MG63 (cell line): ENCODE measurements at regions not wholly inside any gene's neighbourhood (a gene's known extent, or its start where the extent isn't known, plus 50 kb on each side); places are given as distances from the start of the nearest gene placed in this dataset.

Experiments used
- DNase-seq: peaks from one replicate; pipeline ENCODE4 v3.0.0-alpha.2; 2020
- H3K27me3 ChIP-seq: fragments of 250-450 bp; sonication (Bioruptor Pico); 2 replicates; pipeline ENCODE4 v1.5.1; 2020; ENCODE audit warnings: mild to moderate bottlenecking, moderate library complexity
- H3K36me3 ChIP-seq: fragments of 250-450 bp; sonication (Bioruptor Pico); 2 replicates; pipeline ENCODE4 v1.5.1; 2020; ENCODE audit warnings: mild to moderate bottlenecking, moderate library complexity
- H3K4me3 ChIP-seq: fragments of 250-450 bp; sonication (Bioruptor Pico); 2 replicates; pipeline ENCODE4 v1.5.1; 2020; ENCODE audit warnings: mild to moderate bottlenecking, moderate library complexity
- H3K9me3 ChIP-seq: fragments of 250-450 bp; sonication (Bioruptor Pico); 2 replicates; pipeline ENCODE4 v1.5.1; 2020; ENCODE audit warnings: mild to moderate bottlenecking, moderate library complexity

DNA sequence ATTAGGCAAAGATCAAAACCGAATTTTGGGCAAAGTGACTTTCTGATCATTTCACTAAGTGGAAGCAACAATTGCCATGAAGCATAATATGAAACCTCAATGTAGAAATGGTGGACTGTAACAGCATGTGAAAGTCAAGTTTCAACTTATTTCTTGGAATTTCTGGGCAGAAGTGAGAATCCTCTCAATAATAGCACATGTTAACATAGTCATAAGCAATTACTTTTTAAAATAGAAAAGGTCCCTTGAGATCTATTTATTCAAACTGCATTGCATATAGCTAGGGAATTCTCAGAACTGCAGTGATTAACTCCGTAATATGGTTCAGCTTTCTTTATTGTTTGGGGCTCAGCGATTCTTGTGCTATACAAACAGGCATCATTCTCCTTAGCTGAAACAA is 136.7 kb upstream of the ATP2B1 start:
- Histone ChIP-seq H3K4me3 (no peak overlapping the region), H3K9me3 (no peaks in the 10 kb centered on the region), H3K36me3 (no peaks in the 10 kb centered on the region)

DNA sequence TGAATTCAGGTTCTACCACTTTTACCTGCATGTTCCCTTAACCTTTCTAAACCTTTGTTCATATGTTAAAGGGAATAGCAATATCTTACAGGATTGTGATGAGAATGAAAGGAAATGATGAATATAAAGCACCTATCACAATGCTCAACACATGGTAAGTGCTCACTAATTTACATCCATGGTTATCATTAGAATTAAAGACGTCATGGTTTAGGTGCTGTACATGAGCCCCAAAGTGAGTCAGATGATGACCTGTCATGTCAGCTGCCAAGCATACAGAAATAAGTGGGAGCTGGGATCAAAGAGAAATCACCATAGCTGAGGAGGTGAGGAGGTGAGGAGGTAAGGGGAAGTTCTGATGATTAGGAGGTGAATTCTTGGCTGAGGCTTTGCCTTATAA is 135.9 kb upstream of the ATP2B1 start:
- Histone ChIP-seq H3K4me3 (no peak overlapping the region), H3K27me3 (no peaks in the 10 kb centered on the region), H3K36me3 (no peaks in the 10 kb centered on the region), H3K9me3 (no peaks in the 10 kb centered on the region)
- no peak for DNase-seq

More for the DNA sequence above, 136.7 kb upstream of the ATP2B1 start:
- DNase-seq, result no peak
- H3K27me3 ChIP-seq, result no peaks in the 10 kb centered on the region

DNA sequence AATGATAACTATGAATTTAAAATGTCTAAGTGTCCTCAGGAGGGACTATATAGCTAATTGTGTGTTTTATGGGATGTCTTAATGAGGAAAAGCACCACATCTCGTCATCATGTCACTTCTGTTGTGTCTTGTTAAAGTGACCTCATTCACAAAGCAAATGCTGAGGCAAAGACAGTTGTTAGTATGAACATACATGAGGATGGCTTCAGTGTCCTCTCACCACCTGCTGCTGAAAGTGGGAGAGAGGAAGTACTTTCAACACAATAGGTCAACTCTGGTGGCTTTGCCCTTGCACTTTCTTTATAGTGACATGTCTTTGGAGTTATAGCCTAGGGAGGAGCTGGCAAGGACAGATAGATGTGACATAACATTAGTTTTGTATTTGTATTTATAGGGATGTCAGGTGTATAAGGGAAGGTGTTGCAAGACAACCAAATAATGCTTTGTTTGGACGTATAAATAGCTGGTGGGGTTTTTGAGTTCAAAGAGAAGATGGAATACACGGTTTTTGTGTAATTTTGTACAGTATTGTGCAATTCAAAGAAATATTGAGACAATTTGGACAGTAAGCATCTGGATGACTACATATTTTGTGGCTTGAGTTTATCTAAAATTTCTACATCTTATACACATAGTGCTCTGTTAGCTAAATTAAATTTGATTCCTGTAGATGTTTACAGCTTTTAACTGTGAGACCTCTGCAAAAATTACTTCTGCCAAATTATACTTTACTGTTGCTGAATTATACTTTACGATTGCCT is 131.7 kb upstream of the ATP2B1 start:
- Histone ChIP-seq H3K4me3 (no peak overlapping the region), H3K36me3 (no peaks in the 10 kb centered on the region), H3K9me3 (no peaks in the 10 kb centered on the region), H3K27me3 (no peaks in the 10 kb centered on the region)
- DNase-seq, result no peak

DNA sequence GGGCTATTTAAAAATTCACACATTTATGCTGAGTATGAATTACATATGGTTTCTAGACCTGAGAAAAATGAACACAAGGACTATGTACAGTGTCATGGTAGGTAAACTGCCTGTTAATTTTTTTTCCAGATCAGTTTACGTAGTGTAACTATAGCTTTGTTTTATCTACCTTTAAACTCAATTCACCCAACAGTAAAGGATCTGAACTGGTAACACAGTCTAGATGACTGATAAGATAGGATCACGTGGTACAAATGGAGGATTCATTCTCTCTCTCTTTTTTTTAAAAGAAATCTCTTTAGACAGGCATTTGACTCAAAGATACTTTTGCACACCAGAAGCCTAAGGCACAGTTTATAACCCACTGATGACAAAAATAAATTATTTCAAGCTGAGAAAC is 130.8 kb upstream of the ATP2B1 start:
- H3K36me3 ChIP-seq, result no peaks in the 10 kb centered on the region
- H3K4me3 ChIP-seq, result no peak overlapping the region
- no peak for DNase-seq
- no peaks in the 10 kb centered on the region for H3K27me3 ChIP-seq
- H3K9me3 ChIP-seq, result no peaks in the 10 kb centered on the region

DNA sequence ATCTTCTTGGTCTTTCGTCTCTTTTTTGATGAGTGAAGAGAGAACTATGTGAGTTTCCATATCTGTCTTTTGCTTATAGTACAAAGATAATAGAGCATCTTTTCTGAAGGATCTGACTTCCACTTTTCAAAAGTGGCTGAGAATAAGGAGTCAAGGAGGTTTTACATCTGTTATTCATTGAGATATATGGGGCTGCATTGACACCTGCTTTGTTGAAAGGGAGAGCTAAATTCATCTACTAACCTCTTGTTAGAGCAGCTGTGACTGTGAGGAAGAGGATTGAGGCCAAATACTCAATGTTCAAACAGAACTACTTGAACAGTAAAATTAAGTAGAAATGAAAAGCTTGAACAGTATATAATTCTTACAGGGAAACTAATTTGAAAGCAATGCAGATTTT is 130.2 kb upstream of the ATP2B1 start:
- DNase-seq, result no peak
- Histone ChIP-seq H3K27me3 (no peaks in the 10 kb centered on the region), H3K4me3 (no peak overlapping the region), H3K36me3 (no peaks in the 10 kb centered on the region), H3K9me3 (no peaks in the 10 kb centered on the region)

DNA sequence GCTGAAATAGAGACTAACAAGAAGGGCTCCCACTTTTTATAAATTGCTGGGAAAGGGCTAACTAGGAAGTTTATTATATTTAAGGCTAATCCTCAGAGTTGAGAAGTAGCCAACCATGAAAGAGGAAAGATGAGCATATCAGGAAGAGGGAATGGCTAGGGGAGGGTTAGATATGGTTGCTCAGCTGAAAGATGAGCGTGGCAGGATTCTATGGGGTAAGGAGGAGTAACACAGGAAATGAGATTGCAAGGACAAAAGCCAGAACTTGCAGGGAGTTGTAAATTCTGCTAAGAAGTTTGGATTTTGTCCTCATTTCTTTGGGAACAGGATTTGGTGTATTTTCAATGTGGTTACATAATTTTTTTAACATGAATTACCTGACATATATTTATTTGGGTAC is 127.4 kb upstream of the ATP2B1 start:
- H3K9me3 ChIP-seq, result no peaks in the 10 kb centered on the region
- no peak for DNase-seq

DNA sequence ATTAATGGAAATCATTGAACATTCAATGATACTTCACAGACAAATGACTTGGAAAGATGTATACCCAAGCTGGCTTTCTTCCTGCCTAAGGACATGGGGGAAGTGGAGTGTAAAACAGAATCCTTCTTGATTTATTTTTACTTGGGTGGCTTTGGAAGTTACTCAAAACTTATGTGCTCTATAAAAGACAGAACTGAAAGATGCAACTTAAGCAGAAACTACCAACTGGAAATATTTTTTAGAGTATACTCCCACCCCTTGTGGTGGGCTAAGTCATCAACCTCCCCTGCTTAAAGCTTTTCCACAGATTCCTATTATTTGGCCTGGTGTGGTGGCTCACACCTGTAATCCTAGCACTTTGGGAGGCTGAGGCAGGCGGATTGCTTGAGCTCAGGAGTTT is 126.0 kb upstream of the ATP2B1 start:
- DNase-seq, result no peak
- H3K36me3 ChIP-seq, result no peaks in the 10 kb centered on the region

More for the DNA sequence above, 127.4 kb upstream of the ATP2B1 start:
- Histone ChIP-seq H3K36me3 (no peaks in the 10 kb centered on the region), H3K27me3 (no peaks in the 10 kb centered on the region), H3K4me3 (no peak overlapping the region)

DNA sequence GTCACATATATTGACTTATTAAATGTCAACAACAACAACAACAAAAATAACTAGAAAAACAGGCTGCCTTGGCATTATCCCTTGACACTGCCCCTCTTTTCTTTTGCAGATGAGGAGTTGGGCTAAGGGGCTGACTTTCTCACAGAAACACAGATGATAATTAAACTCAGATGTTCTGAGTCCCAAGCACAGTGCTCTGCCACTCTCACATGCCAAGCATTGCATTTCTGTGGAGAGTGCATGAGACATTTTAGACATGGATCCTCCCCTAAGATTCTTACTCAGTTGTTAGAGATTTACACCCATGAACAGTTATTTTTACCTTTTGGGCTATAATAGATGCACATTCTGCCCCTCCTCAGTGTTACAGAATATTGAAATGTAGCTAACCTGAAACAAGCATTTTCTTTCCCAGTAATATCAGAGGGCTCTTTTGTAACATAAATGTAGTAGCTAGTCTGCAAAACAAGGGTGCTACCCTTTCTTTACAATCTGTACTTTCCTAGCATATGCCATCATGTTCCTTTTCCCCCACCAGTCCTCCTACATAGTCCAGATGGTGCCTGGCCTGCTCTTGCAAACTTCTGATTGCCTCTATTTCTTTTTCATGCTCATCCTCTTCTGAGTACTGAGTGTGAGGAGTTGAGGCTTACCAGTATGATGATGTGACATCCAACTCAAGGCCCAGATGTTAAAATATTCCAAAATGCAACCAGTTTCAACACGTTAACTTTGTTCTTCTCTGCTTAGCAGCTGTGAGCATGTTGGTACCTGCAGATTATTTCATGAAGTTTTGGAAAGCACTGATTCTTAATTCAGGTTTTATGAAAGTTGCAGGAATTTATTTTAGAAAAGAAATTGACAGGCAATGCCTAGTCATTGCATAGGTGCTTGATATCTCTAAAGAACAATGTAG is 125.0 kb upstream of the ATP2B1 start:
- Histone ChIP-seq H3K4me3 (no peak overlapping the region), H3K36me3 (no peaks in the 10 kb centered on the region), H3K27me3 (no peaks in the 10 kb centered on the region), H3K9me3 (no peaks in the 10 kb centered on the region)
- no peak for DNase-seq

More for the DNA sequence above, 126.0 kb upstream of the ATP2B1 start:
- H3K27me3 ChIP-seq, result no peaks in the 10 kb centered on the region
- H3K9me3 ChIP-seq, result no peaks in the 10 kb centered on the region
- no peak overlapping the region for H3K4me3 ChIP-seq

DNA sequence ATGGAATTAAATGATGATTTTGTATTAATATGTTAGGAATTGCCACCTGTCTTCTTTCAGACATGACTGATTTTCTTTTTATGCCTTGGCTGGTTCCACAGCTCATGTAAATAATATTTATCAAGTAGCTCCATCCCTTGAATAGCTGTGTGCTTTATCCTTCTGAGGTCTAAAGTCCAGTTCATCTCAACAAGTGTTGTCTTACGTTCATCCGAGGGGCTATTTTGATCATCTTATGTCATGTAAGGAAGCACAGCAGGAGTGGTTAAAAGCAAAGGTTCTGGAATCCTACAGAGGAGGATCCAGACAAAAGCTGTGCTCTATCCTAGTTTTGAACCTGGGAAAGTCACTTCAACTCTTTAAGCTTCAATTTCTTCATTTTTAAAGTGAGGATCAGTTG is 123.7 kb upstream of the ATP2B1 start:
- no peaks in the 10 kb centered on the region for H3K9me3 ChIP-seq
- no peaks in the 10 kb centered on the region for H3K36me3 ChIP-seq
- H3K27me3 ChIP-seq, result no peaks in the 10 kb centered on the region
- DNase-seq, result no peak
- H3K4me3 ChIP-seq, result no peak overlapping the region

DNA sequence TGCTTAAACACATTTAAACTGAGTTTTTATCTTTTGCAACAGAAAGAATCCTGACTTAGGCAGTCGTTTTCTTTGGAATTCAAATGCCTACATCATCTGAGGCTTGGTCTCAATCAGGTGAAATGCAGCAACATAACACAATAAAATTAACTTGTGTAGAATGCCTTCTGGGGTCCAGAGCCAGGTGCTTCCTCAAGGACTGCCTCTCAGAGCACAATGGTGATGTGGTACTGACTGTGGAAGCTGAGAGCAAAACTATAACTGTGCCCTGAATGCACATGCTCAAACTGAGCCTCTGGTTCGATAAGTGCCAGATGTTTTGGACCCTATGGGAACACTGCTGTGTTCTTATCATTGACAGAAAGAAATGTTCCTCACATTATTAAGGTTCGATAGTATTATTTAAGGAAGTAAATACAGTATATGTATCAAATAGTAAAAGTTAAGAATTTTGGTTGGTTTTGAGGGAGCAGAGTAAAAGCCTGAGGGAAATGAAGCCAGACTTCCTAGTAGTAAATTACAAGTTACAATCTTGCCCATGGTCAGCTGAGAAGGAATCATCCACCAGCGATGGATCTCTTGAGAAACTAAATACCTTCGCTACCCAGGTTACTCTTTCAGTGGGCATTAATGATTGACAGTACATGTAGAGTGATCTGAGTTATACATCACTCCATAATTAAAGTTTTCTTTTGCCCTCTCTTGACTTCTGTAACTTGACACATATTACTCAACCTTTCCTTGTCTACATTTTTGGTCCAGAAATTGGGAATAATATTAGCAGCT is 122.9 kb upstream of the ATP2B1 start:
- Histone ChIP-seq H3K9me3 (no peaks in the 10 kb centered on the region), H3K27me3 (no peaks in the 10 kb centered on the region), H3K36me3 (no peaks in the 10 kb centered on the region), H3K4me3 (no peak overlapping the region)
- DNase-seq, result no peak

DNA sequence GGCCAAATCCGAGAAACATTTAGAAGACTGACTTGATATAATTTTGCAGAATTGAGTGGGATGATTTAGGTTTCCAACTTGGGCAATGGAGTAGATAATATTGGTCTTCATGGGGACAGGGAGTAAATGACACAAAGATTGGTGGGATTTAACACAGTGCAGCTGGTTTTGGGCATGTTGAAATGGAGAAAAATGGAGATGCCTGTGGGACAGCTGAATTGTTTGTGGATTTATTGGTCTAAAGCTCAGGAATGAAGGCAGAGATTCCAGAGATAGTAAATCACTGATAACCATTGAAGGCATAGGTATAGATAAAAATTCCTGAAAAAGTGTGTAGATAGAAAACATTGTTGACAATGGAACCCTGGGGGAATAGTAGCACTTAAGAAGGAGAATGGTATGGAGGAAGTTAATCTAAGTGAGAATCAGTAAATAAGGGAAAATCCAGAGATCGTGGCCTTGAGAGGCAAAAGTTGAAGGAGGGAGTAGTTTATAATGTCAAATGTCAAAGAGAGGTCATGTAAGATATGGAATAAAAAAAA is 120.9 kb upstream of the ATP2B1 start:
- Histone ChIP-seq H3K4me3 (no peak overlapping the region), H3K27me3 (no peaks in the 10 kb centered on the region), H3K36me3 (no peaks in the 10 kb centered on the region), H3K9me3 (no peaks in the 10 kb centered on the region)
- DNase-seq, result no peak

DNA sequence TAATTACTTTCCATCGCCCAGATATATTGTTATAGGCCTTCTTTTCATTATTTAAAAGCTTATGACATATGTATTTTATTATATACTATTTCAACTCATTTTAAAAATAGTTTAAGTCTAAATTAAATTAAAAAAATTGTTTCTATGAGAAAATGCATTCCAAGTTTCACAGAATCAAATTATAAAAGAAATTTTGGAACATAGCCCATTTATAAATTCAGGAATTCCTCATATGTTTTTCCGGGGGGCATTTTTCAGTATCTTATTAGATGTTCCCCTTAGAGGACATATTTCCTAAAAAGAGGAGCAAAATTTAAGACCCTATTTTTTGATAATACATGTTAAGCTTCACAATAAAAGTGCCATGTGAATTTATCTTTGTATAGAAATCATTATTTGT is 119.9 kb upstream of the ATP2B1 start:
- no peaks in the 10 kb centered on the region for H3K36me3 ChIP-seq
- DNase-seq, result no peak
- no peaks in the 10 kb centered on the region for H3K27me3 ChIP-seq
- H3K9me3 ChIP-seq, result no peaks in the 10 kb centered on the region
- no peak overlapping the region for H3K4me3 ChIP-seq

DNA sequence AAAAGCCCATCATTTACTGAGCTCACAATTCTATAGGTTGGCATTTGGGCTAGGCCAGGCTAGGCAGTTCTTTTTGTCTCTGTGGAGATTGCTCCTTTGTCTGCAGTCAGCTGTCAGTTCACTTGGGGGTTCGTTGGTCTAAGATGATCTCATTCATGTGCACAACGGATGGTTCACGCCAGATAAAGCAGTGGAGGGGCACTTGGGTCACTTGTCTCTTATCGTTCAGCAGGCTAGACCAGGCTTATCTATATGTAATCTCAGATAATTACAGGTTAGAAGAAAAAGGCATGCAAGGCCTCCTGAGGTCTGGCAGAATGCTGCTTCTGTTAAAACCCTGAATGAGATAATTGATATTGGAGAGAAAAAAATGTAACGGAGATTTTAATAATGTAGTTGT is 119.0 kb upstream of the ATP2B1 start:
- no peaks in the 10 kb centered on the region for H3K27me3 ChIP-seq
- H3K36me3 ChIP-seq, result no peaks in the 10 kb centered on the region
- H3K9me3 ChIP-seq, result no peaks in the 10 kb centered on the region
- no peak for DNase-seq
- no peak overlapping the region for H3K4me3 ChIP-seq

DNA sequence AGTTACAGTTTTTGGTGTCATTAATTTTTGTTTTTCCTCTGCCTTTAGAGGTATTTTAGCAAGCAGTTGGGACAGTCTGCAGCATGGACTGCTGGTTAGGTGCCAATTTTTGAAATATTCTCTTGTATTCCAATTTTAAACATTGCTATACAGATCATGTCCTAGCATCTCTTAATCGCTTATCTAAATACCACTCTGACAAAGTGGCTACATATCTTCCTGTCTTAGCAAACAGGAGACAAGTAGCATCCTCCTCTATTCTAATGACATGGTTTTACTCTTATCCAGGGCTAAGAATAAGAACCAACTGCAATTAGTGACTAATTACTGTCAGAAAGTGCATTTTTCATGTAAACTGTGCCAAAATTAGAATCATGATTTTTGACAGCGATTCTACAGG is 117.8 kb upstream of the ATP2B1 start:
- DNase-seq, result no peak
- H3K9me3 ChIP-seq, result no peaks in the 10 kb centered on the region
- H3K27me3 ChIP-seq, result no peaks in the 10 kb centered on the region
- H3K4me3 ChIP-seq, result no peak overlapping the region
- H3K36me3 ChIP-seq, result no peaks in the 10 kb centered on the region

DNA sequence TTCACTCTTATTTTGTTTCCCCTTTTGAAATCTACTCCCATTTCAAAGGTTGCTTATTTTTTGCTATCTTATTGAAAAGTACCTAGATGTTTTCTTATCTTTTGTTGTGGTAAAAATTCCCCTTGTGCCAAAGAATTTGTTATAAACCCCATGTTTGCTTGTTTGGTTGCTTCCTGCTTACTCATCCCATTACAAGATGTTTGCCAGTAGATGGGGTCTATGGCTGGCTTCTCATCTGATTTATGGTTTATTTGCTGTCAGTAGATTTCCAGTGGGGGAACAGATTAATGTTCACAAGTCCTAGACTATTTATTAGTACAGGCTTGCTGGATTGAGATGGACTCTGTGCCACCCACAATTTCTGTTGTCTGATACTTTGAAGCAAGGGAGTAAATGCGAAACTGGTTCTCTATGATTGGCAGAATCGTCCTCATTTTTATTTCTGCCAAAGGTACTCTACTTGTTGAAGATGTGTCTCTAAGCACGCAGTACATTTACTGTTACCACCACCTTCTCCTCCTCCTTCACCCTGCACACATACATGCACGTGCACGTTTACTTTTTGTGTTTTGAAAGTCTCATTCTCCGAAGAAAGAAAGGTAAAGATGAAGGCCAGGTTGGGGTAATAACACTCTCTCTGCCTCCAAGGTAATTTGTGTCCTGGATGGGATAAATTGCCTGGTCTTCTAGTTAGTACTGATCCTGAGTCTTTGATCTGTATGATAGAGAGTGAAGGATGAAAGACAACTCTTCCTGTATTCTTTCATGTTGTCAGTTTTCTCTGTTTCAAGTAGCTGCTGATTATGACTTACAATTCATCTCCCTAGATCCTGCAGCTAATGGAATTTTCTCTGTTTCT is 117.2 kb upstream of the ATP2B1 start:
- Histone ChIP-seq H3K27me3 (no peaks in the 10 kb centered on the region), H3K4me3 (no peak overlapping the region), H3K36me3 (no peaks in the 10 kb centered on the region), H3K9me3 (no peaks in the 10 kb centered on the region)
- DNase-seq, result no peak

DNA sequence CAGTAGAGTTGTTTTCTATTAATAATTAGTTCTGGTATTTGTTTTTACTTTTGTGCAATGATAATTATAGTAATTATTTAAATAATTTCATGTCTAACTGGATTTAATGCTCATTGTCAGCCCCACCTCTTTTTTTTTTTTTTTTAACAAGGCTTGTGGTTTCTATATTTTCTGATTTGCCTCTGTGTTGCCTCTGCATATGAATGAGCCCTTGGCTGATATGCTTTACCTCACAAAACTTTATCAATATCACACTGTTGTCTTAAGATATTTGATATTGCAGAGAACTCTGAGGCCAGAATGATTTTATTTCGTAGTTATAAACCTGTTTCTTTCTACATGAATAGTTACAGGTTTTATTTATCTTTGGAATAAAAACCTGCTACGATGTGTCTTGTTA is 116.2 kb upstream of the ATP2B1 start:
- H3K36me3 ChIP-seq, result no peaks in the 10 kb centered on the region
- H3K9me3 ChIP-seq, result no peaks in the 10 kb centered on the region
- H3K4me3 ChIP-seq, result no peak overlapping the region
- no peak for DNase-seq
- H3K27me3 ChIP-seq, result no peaks in the 10 kb centered on the region
